Lower lobe of right lung (tissue), 2 donors: ENCODE measurements at regions not wholly inside any gene's neighbourhood (a gene's known extent, or its start where the extent isn't known, plus 50 kb on each side); places are given as distances from the start of the nearest gene placed in this dataset.

Source experiments
- ATAC-seq, 2 donors: fragments of 200-7000 bp; cut with Tn5 transposase; one replicate each; pipeline ENCODE4 v1.9.1; 2020 to 2022; ENCODE audit warnings: mild to moderate bottlenecking in 2 of 2, moderate library complexity in 2 of 2
- DNase-seq: peaks from one replicate; pipeline ENCODE4 v3.0.0-alpha.2; 2020
- H3K27ac ChIP-seq: fragments of 200-600 bp; one replicate; pipeline ENCODE4 v1.8.0; 2022
- H3K27me3 ChIP-seq: fragments of 200-600 bp; one replicate; pipeline ENCODE4 v1.8.0; 2022; ENCODE audit warnings: low read depth
- H3K36me3 ChIP-seq: fragments of 200-600 bp; one replicate; pipeline ENCODE4 v1.8.0; 2022; ENCODE audit warnings: mild to moderate bottlenecking
- H3K4me1 ChIP-seq: fragments of 200-600 bp; one replicate; pipeline ENCODE4 v1.8.0; 2022
- H3K4me3 ChIP-seq: fragments of 200-600 bp; one replicate; pipeline ENCODE4 v1.8.0; 2022; ENCODE audit warnings: mild to moderate bottlenecking
- H3K9me3 ChIP-seq: fragments of 200-600 bp; one replicate; pipeline ENCODE4 v1.8.0; 2022
- intact Hi-C: fragments of 100-400 bp; cut with DNase I; formaldehyde crosslinking; loops from one replicate; pipeline ENCODE4 v1.11.0; 2022
- TF ChIP-seq, protein P1 (sequence below): fragments of 200-600 bp; IDR thresholded peaks from one replicate; pipeline ENCODE4 v1.8.0; 2022; ENCODE audit warnings: antibody characterized with exemption, mild to moderate bottlenecking
- donor health status: DM: no; HTN: yes; CAD: no; lungs with severe emphysema.

DNA sequence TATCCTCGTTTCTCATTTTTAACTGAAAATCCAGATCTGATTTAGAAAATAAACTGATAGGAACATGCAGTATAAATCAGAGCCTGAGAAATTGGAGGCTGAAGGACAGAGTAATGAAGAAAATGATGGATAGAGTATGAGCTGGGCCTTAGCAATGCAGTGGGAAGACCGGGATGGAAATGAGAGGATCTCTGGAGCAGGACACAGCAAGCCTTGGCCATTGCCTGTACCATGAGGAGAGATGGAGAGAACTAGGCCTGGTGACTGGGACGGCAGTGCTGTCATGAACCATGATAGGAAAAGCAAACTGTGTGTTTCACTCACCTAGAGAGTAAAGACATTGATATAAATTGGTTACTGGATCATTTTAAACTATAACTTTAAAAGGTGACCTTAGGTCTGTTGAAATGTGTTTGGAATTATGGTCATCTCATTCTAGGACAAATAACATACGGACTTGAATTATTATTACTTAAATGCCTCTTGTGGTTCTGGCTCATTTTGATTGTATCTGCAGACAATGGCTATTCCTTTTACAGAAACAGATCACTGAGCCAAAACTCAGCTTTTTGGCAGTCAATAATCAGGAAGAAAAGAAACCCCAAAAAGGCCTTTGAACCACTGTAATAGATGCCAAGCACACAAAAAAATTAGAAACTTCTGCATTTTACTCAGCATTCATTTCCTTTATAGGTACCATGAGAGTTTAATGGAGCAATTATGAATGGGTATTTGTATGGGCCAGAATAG, 251.9 kb upstream of the PRKD1 start:
- intact Hi-C loops = no loop called here
- no peak overlapping the region for H3K27ac ChIP-seq
- TF ChIP-seq, protein P1, sequence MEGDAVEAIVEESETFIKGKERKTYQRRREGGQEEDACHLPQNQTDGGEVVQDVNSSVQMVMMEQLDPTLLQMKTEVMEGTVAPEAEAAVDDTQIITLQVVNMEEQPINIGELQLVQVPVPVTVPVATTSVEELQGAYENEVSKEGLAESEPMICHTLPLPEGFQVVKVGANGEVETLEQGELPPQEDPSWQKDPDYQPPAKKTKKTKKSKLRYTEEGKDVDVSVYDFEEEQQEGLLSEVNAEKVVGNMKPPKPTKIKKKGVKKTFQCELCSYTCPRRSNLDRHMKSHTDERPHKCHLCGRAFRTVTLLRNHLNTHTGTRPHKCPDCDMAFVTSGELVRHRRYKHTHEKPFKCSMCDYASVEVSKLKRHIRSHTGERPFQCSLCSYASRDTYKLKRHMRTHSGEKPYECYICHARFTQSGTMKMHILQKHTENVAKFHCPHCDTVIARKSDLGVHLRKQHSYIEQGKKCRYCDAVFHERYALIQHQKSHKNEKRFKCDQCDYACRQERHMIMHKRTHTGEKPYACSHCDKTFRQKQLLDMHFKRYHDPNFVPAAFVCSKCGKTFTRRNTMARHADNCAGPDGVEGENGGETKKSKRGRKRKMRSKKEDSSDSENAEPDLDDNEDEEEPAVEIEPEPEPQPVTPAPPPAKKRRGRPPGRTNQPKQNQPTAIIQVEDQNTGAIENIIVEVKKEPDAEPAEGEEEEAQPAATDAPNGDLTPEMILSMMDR = no peak

DNA sequence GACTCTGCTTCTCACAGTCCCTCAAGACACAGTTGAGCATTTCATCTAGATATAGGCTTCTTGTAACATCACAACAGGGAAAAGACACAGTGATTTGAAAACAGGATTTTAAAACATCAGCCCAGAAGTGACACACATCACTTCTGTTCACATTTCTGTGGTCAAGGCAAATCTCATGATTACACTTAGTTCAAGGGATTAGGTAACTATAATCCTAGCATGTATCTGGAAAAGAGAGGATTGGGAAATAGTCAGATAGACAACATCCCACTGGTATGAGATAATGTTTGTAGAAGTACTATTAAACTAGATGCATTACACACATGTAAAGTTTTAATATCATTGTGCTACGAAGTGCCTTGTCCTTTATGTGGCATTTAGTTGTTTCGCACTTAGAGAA, 252.6 kb upstream of the PRKD1 start:
- Histone ChIP-seq H3K4me1 (no peaks in the 10 kb centered on the region), H3K36me3 (no peaks in the 10 kb centered on the region), H3K27me3 (no peaks in the 10 kb centered on the region), H3K27ac (no peak overlapping the region), H3K9me3 (no peaks in the 10 kb centered on the region), H3K4me3 (no peak overlapping the region)
- DNase-seq = no peak
- TF ChIP-seq, protein P1 = no peak
- intact Hi-C loops = no loop called here
- no peak for ATAC-seq

More for the DNA sequence above, 251.9 kb upstream of the PRKD1 start:
- H3K4me3 ChIP-seq = no peak overlapping the region
- H3K4me1 ChIP-seq = no peaks in the 10 kb centered on the region
- no peaks in the 10 kb centered on the region for H3K36me3 ChIP-seq
- no peaks in the 10 kb centered on the region for H3K27me3 ChIP-seq
- DNase-seq (no peak), ATAC-seq (no peak)
- H3K9me3 ChIP-seq = no peaks in the 10 kb centered on the region

DNA sequence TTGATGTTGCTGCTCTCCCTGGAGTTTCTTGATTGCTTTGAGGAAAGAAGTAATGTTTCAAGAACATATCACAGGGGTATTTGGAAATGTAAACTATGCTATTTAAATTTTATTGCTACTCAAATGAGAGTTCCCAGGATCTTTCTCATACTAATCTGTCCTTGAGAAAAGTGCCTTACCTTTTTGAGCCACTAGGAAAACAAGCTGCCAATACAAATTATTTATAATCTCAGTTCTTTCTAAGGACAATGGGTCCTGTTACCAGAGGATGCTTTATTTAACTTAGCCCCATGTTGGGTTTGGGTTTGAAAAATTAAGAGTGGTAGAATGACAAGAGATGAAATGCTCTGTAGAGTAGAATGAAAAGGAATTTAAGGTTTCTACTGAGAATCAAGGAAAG, 258.2 kb upstream of the PRKD1 start:
- H3K27ac ChIP-seq = no peak overlapping the region
- H3K9me3 ChIP-seq = no peaks in the 10 kb centered on the region
- no peak for DNase-seq
- H3K4me1 ChIP-seq = no peaks in the 10 kb centered on the region
- no peak for ATAC-seq
- H3K36me3 ChIP-seq = no peaks in the 10 kb centered on the region
- H3K27me3 ChIP-seq = no peaks in the 10 kb centered on the region
- intact Hi-C loops = no loop called here
- TF ChIP-seq, protein P1 = no peak
- H3K4me3 ChIP-seq = no peak overlapping the region

DNA sequence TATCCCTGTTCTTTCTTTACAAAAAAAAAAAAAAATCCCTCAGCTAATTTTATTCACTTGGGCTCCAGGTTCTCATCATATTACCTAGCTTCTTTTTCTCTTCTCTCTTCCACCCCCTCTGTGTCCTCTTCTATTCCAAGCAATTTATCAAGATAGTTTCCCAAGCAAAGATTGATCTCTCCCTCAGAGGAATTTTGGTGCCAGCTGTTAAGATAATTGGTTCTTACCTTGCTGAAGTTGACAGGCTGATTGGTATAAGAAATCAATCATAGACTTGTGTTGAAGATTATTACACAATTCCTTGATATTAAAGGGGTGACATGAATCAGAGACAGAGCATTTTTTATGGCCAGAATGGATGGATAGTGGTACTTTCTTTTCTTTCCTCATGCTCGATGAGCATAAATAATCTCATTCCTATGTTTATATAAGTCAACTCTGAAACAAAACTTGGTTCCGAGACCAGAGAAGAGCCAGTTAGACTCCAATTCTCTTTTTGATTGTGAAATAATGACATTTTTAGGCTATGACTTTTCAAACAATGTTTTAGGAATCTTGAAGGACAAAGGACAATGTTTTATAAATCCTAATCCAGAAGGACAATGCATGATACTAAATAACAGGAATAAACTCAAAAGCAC, 264.1 kb upstream of the PRKD1 start:
- DNase-seq = no peak
- TF ChIP-seq, protein P1 = no peak
- no peaks in the 10 kb centered on the region for H3K36me3 ChIP-seq
- no peak overlapping the region for H3K27ac ChIP-seq
- no peaks in the 10 kb centered on the region for H3K9me3 ChIP-seq
- H3K27me3 ChIP-seq = no peaks in the 10 kb centered on the region
- intact Hi-C loops = no loop called here
- ATAC-seq = no peak
- no peak overlapping the region for H3K4me3 ChIP-seq
- H3K4me1 ChIP-seq = no peaks in the 10 kb centered on the region

DNA sequence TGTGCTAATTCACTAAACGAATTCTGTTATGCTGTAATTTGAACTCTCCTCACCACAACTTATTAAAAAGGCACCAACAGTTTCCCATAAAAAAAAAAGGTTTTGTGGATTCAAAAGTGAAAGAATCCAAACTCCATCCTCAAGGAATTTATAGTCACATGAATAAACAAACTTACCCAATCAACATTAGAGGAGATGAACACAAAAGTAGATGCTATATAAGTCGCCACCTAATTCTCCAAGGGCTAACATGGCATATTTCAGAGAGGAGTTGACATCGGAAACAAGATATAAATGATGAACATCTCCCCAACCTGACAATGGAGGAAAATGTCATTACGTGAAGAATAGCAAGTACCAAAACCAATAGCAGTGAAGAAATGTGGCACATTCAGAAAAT, 265.5 kb upstream of the PRKD1 start:
- no peak overlapping the region for H3K4me3 ChIP-seq
- ATAC-seq = no peak
- H3K9me3 ChIP-seq = no peaks in the 10 kb centered on the region
- H3K4me1 ChIP-seq = no peaks in the 10 kb centered on the region
- no peaks in the 10 kb centered on the region for H3K27me3 ChIP-seq
- TF ChIP-seq, protein P1 = no peak
- no peak overlapping the region for H3K27ac ChIP-seq
- H3K36me3 ChIP-seq = no peaks in the 10 kb centered on the region
- no peak for DNase-seq
- intact Hi-C loops = no loop called here
